HG03432 (cell line): ENCODE measurements at regions not wholly inside any gene's neighbourhood (a gene's known extent, or its start where the extent isn't known, plus 50 kb on each side); places are given as distances from the start of the nearest gene placed in this dataset.

Experiments used
- ATAC-seq: cut with Tn5 transposase; IDR thresholded peaks from one replicate; pipeline ENCODE4 v1.9.1; 2021; ENCODE audit warnings: mild to moderate bottlenecking, moderate library complexity; ENCODE audit not compliant: unreplicated experiment

DNA sequence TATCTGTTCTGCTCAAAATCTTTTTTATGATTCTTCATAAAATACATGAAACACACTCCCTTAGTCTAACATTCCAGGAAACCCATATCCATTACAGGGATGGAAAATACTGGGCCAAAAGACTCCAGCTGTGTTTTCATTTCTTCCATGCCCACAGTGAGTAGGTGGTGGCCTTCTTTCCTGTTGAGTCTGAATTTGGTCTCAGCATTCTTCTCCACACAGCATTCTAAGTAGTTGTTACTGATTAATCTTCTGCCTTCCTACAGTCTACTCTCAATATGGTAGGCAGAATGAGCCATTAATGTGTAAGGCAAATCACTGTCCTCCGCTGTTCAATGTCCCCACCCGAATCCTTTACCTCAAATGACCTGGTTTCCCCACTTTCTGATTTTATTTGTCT lies 370.6 kb upstream of the RPS6KA3 start:
- ATAC-seq = no peak

DNA sequence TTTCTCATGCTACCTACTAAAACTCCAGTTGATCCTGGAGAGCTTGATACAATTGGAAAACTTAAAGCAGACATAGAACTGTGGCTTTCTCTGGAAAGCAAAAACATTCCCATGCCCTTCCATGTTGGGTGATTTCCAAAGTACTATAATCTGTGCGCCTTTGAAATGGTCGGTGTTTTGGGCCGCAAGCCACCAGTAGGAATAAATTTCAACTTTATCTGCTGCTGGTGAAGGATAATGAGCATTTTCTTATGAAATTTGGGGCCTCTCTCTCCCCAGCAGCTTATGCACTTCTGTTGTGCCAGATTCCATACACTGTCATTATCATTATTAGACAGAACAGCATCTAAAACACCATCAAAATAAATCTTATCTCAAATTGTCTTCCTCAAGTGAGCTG lies 366.7 kb upstream of the RPS6KA3 start:
- no peak for ATAC-seq

DNA sequence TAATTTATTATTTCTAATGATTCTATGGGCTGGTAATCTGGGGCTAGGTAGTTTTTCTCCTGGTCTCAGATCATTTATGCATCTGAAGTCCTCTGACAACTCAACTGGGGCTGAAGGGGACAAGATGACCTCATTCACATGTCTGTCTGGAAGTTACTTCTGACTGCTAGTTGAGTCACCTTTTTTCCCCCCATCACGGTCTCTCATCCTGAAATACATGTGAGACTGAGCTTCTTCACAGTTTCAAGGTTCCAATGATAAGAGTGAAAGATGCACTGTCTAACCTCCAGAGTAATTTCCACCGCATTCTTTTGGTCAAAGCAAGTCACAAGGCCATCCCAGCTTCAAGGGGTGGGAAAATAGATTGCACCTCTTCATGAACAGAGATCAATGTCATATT lies 356.7 kb upstream of the RPS6KA3 start:
- no peak for ATAC-seq

DNA sequence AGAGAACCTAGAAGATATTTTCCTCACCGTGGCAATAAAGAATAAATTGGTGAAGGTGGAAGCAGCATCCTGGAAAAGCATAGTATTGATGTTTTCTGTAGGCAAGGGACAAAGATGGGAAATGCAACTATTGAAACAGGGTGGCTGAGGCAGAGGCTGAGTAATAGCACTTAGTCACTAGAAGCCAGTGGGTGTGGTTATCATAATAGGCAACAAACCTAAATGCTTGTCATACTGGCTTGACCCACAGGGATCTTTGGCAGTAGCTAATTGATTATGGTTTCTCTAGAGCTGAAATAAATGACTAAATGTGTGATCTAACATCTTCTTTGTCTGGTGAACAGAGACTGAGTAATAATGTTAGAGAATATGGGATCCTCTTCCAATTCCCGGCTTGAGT lies 353.6 kb upstream of the RPS6KA3 start:
- ATAC-seq = no peak

DNA sequence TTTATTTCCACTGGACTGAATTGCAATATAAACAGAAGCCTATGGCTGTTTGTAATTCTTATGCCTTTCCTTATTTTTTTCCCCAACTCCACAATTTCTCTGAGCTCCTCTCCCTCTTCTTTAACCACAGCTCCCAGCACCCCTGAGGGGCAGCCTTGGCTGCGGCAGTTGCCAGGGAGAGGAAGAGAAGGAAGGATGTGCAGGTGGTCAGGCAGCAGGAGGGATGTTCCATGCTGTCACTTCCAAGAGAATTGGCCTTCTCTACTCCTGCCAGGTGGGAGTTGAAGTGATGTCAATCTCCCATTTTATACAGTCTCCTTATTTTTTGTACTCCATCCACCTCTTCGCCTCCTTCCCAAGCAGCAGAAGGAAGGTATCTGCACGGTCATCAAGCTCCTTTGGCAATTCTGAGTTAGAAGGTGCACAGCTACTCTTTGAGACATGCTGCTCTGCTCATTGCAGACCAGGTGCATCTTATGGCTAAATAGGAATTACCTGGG lies 343.3 kb upstream of the RPS6KA3 start:
- no peak for ATAC-seq

DNA sequence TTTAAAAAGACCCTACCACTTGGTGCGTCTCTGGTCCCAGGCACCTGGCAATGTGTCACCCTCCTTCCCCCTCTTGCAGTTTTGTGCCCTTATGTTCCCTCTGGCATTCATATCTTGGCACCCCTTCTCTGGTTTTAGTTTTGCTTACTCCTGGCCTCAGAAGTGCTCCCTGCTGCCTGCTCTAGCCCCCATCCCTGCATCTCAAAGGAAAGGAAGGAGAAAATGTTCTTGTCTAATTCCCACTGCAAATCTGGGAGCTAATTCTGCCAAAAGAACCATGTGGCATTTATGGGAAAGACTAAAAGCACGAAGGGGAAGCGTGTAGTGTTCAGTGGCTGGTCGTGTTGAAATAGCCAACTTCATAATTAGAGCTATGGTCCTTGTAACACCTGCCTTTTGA lies 340.1 kb upstream of the RPS6KA3 start:
- no peak for ATAC-seq

DNA sequence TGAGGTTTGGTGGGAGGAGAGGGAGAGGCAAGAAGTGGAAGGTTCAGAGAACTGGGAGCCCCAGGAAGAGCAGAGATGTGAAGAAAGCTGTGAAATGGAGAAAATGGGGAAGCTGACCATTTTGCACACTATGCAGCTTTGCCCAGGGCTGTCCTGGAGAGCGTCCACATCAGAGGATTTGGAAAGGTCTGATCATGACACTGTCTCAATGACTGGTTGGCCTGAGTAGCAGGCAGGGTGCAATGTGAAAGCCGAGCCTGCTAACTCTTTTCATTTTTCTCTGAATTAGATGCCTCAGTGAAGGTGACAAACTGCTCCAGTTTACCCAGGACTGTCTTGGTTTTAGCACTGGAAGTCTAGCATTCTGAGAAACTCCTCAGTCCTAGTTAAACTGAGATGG lies 330.1 kb upstream of the RPS6KA3 start:
- no peak for ATAC-seq

DNA sequence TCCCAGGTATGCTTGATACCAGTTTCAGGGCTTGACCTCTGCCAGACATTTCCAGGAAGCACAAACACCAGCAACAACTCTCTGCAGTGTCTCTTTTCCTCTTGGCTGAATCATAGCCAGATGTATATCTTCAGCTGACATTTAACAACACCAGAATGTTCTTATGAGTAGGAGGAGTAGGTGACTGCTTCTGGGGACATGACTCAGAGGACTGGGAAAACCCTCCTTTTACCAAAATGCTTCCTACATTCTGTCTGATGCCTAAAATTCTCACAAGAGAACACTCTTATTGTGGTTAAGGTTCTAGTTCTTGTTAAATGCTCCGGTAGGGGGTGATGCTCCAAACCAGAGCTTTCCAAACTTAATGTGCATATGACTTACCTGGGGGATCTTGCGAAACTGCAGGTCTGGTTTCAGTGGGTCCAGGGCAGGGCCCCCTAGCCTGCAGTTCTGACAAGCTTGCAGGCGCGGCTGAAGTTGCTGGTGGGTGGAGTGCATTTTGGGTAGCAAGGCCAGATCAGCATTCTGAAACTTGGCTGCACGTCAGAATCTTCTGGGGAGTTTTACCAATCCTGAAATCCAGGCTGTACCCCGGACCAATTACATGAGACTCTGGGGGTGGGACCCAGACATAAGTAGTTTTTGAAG lies 329.3 kb upstream of the RPS6KA3 start:
- ATAC-seq = peak; percentile 67

DNA sequence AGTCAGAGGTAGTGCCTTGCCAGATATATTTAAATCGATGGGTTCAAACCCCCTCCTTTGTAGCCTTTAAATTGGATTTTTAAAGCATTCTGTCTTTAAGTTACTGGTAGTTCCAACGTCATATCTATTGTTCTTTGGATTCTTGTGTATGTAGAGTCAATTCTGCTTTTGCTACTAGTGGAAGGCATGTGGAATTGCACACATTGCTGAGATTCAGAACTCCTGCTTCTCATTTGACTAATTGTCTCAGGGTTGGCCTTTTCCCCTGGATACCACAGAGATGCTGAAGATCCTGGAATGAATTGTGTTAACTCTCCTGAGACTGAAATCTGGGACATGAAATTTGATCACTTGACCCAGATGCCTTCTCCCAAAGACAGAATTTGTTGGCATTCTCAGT lies 328.3 kb upstream of the RPS6KA3 start:
- ATAC-seq = no peak

DNA sequence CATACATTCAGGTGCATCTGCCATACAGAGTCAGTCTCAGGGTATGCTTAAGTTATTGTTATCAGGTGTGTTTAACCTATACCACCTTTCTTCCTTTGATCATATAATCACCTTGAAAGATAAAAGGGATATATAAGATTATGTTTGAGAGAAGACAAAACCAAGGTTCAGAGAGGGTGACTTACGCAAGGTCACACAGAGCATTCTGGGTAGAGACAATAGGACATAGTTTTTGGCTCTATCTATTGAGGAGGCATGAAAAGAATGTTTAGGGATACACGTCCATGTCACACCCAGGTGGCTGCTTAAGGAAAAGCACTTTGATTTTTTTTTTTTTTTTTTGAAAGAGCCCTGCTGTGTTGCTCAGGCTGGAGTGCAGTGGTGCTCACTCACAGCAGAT lies 327.1 kb upstream of the RPS6KA3 start:
- ATAC-seq = no peak

DNA sequence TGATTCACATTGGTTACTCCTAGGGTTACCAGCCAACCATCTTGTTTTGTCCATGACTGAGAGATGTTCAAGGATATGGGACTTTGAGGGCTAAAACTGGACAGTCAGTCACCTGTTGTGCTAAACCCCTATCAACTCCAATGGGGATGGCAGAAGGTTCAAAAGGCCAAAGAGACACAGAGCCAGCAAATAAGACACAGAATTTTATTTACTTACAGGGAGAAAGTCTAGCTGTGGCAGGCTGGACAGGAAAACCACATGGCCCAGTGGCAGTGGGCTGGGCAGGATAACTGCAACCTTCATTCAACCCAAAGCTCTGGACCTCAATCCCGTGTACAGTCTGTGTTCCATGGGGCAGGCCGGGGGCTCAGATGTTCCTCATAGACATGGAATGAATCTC lies 326.7 kb upstream of the RPS6KA3 start:
- ATAC-seq = no peak

DNA sequence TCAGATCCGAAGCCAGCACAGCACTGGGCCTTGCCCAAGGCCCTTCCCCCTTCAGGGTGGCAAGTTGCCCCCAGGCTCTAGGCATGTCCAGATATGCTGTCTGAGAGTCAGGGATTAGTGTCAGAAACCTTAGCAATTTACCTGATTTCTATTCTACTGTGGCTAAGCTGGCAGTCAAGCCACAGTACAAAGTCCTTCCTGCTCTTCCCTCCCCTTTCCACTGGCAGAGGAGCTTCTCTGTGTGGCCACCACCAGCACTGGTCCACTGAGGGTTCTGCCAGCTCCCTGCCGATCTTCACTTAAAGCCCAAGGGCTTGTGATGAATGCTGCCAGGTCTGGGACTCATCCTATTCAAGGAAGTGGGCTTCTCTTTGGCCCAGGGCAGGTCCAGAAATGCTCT lies 324.5 kb upstream of the RPS6KA3 start:
- ATAC-seq = no peak

DNA sequence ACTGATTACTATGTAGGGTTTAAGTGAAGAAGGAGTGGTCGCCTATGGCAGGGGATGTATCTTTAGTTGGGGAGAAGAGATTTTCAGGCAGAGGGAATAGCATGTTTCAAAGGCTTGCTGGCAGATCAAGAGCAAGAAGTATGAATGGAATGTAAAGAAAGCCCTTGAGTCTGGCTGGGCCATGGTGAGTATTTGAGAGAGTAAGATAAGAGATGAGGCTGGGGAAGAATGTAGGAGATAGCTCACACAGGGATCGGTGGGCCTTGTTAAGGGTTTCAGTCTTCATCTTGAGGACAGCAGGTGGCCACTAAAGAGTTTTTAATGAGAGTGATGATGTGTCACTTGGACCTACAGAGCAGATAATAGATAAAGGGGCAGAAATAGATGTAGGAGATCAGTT lies 319.1 kb upstream of the RPS6KA3 start:
- ATAC-seq = no peak

DNA sequence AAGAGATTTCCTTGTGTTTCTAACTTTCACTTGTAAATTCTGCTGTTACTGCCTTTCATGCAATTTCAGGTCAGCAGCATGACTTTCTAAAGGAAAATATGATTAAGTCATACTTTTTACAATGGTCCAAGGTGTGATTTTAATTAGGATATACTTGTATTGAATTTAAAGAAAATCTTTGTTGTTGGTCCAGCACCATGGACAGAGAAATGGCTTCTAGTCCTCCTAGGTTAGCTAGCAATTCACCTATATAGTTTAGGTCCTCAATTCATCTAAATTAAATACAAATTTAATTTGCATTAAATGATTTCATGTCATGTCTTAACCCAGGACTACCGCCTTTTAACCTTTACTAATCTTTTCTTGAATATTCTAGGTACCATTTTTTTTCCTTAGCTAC lies 304.9 kb upstream of the RPS6KA3 start:
- ATAC-seq = no peak

DNA sequence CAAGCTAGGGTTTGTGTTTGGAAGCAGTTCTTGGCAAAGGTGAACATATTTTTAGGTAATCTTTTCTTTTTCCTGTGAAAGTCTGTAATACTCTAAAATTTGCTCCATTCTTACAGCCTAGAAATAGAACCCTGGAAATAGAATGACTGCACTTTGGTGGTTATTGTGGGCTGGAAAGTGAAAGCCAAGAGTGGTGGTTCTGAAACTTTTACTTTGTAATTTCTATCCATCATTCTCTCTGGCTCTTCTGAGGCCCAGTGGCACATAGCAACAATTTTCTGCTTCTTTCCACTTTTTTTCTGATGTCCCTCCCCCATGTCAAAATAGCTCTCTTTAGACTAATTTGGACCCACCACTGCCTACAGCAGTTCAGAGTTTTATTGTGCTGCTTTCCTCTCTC lies 300.4 kb upstream of the RPS6KA3 start:
- ATAC-seq = no peak

DNA sequence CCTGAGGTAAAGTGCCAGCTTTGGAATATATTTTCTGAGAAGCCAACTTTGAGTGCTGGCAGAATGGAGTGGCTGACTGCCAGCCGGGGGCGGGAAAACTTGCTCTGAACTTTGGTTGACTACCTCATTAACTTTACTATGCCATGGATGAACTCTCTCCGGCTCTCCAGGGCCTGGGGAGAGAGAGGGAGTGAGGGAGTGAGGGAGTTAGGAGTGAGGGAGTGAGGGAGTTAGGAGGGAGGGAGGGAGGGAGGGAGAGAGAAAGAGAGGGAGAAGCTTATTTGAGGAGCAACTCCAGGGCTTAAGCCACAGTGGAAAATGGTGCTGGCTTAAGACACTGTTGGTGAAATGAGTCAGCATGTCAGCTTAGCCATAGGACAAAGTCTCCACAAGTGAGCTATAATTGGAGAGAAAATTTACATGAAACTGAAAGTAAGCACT lies 280.9 kb upstream of the RPS6KA3 start:
- no peak for ATAC-seq

DNA sequence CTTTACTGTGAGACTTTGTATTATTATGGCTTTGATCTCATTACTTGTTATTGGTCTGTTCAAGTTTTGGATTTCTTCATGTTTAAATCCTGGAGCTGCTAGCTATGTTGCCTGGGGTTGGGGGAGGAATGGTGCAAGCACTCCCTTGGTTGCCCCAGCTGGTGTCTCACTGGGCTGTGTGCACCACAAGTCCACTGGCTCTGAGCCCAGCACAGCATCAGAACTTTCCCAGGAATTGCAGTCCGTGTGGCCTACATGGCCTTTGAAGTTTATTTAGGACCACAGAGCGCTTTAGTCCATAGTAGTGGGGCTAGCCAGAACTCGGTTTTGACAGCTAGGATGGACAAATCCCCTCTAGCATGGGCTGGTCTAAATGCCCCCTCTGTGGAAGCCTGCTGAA lies 278.8 kb upstream of the RPS6KA3 start:
- no peak for ATAC-seq

DNA sequence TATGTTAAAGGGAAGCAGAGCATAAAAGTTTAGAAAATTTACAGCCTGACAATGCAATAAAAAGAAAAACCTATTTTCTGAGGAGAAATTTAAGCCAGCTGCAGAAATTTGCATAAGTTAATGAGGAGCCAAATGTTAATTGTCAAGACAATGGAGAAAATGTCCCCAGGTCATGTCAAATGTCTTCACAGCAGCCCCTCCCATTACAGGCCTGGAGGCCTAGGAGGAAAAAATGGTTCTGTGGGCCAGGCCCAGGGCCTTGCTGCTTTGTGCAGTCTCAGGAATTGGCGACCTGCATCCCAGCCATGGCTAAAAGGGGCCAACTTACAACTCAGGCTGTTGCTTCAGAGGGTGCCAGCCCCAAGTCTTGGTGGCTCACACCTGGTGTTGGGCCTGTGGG lies 275.4 kb upstream of the RPS6KA3 start:
- no peak for ATAC-seq

DNA sequence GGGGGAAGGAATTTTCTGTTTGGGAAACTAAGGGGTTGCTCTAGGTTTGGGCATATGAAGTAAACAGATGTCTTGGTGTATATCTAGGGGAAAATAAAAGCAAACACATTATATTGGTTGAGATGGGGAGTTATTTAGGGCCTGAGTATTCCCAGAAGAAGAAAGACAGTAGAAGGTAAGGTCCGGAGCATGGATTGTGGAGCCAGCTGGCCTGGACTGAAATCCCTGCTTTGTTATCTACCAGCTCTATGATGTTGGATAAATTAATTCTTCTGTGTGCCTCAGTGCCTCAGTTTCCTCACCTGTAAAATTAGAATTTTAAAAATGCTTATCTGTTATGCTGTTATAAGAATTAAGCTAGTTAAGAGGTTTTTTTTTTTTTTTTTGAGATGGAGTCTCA lies 272.3 kb upstream of the RPS6KA3 start:
- ATAC-seq = no peak

DNA sequence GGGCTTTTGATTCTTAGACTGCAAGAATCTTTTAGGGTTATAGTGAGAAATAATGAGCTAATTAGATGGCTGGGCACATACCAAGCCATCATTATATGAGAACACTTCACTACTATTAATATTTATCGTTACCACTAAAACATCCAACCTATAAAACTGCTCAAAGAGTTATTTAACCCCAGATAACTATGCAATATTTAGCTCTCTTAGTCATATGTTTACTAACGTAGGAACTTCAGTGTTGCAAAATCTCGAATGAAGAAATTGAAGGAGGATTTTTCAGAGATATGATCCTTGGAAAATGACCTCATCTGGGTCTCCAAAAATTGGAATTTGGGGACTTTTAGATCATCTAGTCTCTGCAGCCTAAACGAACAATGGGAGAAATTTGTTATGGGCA lies 265.0 kb upstream of the RPS6KA3 start:
- ATAC-seq = no peak

DNA sequence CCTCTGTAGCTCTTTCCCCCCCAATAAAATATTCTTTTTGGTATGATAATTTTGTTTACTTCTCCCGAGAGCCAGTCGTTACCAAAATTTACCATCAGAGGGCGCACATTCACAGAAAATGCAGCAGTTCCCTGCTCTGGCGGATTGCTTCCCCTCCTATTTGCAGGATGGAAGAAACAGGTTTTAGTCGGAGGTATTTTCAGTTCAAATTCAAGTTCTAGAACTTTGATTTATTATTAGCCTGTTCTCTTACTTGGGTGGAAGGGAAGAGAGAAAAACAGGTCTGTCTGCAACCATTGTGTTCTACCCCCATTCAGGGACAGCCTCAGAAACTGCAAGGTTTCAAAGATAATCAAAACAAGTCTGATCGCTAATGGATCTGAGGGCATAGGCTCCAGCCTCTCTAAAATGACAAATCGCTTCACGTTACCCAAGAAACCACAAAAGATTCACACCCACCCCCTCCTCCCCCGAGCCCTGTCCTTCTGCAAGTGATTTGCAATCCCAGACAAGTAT lies 263.8 kb upstream of the RPS6KA3 start:
- peak; percentile 59 for ATAC-seq

DNA sequence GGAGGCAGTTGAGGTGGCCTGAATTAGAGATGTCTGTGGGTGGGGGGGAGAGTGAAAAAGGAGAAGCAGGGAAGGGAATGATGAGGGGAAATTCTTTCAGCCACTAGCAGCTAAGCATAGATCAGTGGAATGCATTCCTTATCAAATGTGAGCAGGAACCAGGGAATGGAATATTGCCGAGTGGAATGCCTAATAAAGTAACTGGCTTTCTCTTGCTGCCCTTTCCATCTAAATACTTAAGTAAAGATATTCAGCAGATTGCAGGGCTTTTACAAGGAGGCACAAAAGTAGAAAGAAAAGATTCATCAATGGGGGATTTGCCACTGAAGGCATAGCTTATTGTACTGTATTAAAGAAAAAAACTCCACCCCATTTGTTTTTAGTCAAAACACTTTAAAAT lies 263.0 kb upstream of the RPS6KA3 start:
- ATAC-seq = no peak

DNA sequence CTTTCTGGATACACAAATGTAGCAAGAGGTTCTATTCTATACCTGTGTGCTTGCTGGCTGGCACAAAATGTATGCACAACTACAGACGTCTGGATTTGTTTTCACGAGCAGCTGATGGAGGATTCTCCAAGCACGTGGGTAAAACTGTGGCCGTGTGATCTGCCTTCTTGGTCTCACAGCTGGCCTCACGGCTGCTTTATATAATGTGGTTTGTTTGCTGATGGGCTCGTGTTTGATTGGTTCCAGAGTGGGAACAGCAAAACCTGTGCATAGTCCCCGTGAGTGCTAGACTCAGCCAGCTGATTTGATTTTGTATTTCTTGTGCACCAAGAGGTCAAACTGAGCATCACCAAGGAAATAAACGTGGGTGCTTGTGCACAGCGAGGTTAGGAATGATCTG lies 262.6 kb upstream of the RPS6KA3 start:
- ATAC-seq = no peak
